GDM1 (cell line): ENCODE measurements at regions not wholly inside any gene's neighbourhood (a gene's known extent, or its start where the extent isn't known, plus 50 kb on each side); places are given as distances from the start of the nearest gene placed in this dataset.

ENCODE experiments used
- DNase-seq: peaks from one replicate; lab custom pipeline; 2025; lab: John Stamatoyannopoulos, UW

- no peak for DNase-seq
Measured at GRCh38 chr18:45266023-45266422, 349.3 kb upstream of the SLC14A2 start.

DNA sequence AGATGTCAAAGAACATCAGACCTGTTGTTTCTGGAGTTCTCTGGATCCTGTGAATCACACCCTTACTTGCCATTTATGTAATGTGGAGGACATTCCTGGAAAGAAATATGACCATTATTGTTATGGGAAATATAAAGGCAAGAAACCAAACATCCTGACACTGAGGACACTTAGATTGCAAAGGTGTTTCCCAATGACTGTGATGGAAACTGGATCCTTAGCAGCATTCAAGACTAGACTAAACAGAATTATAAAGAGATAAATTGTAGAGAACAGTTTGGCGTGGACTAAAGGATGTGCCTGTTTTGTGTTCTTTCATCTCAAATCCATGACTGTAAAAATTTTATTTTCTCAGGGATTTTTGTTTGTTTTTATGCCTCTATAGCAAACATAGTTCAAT is 347.7 kb upstream of the SLC14A2 start:
- DNase-seq, result no peak

- no peak for DNase-seq
Measured at GRCh38 chr18:45268583-45268982, 346.7 kb upstream of the SLC14A2 start.

- DNase-seq, result no peak
Measured at GRCh38 chr18:45270289-45270771, 344.9 kb upstream of the SLC14A2 start.

GRCh38 chr18:45274026-45274425 is 341.2 kb upstream of the SLC14A2 start:
- no peak for DNase-seq

DNA sequence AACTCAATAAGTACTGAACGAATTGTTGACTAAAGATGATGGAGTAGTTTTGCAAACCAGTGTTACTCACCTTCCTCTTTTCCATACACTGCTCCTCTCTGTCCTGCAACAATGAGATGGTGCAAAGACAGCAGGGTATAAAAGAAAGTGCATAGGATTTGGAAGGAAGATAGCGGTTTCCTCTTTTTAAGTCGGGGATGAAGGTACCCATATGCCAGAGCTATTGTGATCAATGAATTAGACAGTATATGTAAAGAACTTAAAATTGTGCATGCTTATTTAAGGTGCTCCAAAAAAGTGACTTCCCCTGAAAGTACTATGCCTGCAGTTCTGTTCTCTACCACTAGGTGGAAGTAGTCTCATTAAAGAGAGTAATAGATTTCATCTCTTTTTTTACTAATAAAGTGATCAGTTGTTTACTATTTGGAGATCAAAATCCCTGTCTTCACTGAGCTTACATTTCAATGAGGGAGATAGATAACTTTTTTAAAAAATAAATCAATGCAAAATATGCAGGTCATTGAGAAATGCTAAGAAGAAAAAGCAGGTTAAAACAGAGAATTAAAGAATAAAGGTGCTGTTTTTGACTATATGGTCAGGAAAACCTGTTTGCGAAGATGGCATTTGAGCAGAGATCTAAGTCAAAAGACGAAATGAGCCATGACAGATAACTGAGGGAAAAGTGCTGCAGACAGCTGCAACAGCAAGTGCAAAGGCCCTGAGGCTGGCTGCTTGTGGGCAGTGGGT is 339.7 kb upstream of the SLC14A2 start:
- no peak for DNase-seq

DNA sequence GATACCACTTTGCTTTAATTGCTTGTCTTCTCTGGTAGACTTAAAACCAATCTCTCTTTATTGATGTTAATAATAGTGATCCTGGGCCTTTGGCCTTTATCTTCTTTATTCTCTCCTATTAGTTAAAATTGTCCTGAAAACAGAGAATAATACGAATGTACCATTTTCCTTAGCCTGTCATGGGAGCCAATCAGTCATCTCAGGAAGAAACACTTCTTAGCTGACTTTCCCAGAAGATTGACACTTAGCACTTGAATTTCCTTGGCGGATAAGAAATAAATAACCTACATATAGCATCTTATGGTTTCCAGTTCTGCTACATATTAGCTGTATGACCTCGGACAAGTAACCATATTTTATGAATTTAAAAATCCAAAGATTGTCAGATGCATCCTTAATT is 338.4 kb upstream of the SLC14A2 start:
- DNase-seq, result no peak

- DNase-seq, result no peak
Measured at GRCh38 chr18:45277908-45278307, 337.4 kb upstream of the SLC14A2 start.

GRCh38 chr18:45280481-45281276 is 334.6 kb upstream of the SLC14A2 start:
- DNase-seq, result no peak

- DNase-seq, result no peak
Measured at GRCh38 chr18:45282101-45282812, 333.0 kb upstream of the SLC14A2 start.

DNA sequence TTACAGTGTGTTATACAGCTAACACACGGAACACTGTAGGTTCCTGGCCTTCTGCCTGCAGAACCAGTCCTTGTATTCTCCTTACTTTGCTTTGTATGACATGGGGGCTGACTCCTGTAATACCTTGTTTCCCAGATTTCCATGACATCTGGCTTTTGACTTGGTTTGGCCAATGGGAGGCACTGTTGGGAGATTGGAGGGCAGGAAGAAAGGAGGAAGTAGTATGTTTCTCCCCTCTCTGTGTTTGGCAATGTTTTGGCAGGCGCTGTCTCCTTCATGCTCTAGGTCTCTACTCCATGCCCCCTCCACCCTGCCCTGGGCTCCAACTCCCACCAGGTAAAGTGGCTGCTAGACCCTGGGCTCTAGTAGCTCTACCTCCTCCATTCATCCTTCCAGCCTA is 331.1 kb upstream of the SLC14A2 start:
- no peak for DNase-seq

DNA sequence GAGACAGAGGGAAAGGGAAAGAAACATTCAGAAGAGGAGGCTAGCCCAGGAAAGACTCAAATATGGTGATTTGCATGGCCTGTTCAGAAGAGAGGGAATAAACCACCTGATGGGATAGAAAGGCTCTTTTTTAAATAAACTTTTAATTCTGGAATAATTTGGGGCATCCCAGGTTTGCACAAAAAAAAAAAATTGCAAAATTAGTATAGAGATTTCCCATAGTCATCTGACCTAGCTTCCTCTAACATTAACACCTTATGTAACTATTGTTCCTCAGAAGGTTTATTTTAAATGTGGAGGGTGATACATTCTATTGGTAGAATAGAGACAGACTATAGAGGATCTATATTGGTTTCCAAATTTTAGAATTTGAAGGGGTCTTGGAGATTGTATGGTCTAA is 330.4 kb upstream of the SLC14A2 start:
- DNase-seq, result no peak

DNA sequence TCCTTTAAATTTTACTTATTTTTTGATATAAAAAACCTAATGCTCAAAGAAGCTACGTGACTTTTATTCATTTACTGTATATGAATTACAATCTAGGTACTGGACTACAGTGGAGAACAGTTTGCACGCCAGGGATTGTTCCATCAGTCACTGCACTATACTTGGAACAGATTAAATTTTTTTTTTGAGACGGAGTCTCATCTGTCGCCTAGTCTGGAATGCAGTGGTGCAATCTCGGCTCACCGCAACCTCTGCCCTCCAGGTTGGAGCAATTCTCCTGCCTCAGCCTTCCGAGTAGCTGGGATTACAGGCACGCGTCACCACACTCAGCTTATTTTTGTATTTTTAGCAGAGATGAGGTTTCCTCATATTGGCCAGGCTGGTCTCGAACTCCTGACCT is 330.0 kb upstream of the SLC14A2 start:
- no peak for DNase-seq

- no peak for DNase-seq
Measured at GRCh38 chr18:45286431-45286830, 328.8 kb upstream of the SLC14A2 start.

GRCh38 chr18:45287531-45287930 is 327.7 kb upstream of the SLC14A2 start:
- DNase-seq, result no peak

GRCh38 chr18:45290364-45290763 is 324.9 kb upstream of the SLC14A2 start:
- no peak for DNase-seq

DNA sequence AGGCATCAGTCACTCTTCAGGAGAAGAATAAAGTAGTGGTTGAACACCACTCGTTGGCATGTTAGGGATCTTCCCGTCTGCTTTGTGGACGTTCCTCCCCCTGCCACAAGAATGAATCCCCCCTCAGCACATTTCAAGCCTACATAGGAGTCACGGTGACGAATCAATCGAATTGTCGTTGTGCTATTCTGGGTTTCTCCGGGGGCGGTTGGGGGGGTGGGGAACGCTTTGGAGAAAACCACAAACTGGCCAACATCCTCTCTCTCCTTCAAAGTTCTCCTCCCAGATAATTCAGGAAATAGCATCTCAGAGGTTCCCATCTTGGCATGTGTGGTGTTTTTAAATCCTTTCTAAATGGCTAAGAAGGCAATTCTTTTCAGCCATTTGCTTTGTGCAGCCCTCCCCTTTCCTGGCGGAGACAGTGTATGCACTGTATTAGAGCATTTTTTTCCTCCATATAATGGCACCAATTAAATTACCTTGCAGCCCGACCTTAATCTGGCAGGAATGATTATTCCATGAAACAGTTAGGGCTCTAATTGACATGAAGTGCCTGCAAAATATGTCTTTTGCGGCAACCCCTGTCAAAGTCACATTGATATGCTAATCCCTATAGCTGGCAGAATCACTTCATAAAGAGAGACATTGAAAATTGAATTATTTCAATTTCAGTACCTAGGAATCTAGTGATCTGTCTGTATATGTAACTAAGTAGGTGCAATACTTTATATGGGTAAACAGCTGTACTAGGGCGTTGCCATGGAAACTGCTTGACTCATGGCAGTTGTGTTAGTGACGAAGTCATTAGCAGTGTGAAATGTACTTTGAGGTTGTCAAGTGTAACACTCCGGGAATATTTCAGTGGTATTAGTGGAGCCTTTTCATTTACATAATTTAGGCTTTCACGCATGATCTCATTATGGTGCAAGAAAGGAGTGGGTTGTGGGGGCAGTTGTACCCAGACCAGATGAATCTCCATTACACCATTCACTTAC is 323.4 kb upstream of the SLC14A2 start:
- peak; percentile 85 for DNase-seq

GRCh38 chr18:45295388-45295787 is 319.9 kb upstream of the SLC14A2 start:
- no peak for DNase-seq

GRCh38 chr18:45298986-45299385 is 316.3 kb upstream of the SLC14A2 start:
- no peak for DNase-seq

GRCh38 chr18:45303026-45303425 is 312.2 kb upstream of the SLC14A2 start:
- DNase-seq, result no peak

DNA sequence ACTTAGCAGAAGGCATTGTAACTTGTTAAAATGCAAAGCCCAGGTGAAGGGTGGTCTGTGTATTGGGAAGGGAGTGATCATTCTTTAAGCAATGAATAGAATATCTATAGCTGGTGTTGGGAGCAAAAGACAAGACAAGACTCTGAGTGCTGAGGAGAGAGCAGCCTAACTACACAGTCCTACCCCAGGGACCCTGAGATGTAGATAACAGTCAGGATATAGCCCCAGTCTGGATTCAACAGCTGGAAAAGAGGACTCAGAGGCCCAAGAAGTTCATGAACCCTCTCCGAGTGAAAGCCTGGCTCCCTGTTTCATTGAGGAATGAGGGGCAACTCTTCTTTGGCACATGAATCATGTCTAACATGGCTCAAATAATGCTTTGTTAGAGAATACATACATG is 310.7 kb upstream of the SLC14A2 start:
- DNase-seq, result no peak
